ENCODE measurements at regions not wholly inside any gene's neighbourhood (a gene's known extent, or its start where the extent isn't known, plus 50 kb on each side); places are given as distances from the start of the nearest gene placed in this dataset.

- no peak for DNase-seq
- Histone ChIP-seq H3K4me1 (no peaks in the 10 kb centered on the region), H3K4me3 (no peak overlapping the region), H3K27ac (no peak overlapping the region), H3K36me3 (no peaks in the 10 kb centered on the region), H3K9me3 (no peaks in the 10 kb centered on the region), H3K27me3 (no peaks in the 10 kb centered on the region)
- ATAC-seq, result no peak
- intact Hi-C loops (cut with DNase I; ENCODE audit: low total_unique reads) (no loop called here), in situ Hi-C loops (cut with MboI; ENCODE audit: low sequenced_read_pairs in 4 of 4) (no loop called here)
- no peak for TF ChIP-seq POLR2A (IDR thresholded peaks at IDR 0.05)
- no peak for TF ChIP-seq CTCF (IDR thresholded peaks at IDR 0.05 in 4 of 5, conservative IDR thresholded peaks at IDR 0.05 in 1 of 5)
Observed at GRCh38 chr2:128441341-128442052, 122.8 kb upstream of the HS6ST1 start.

- Histone ChIP-seq H3K4me1 (no peaks in the 10 kb centered on the region), H3K27me3 (no peaks in the 10 kb centered on the region), H3K4me3 (no peak overlapping the region), H3K36me3 (no peaks in the 10 kb centered on the region), H3K9me3 (no peaks in the 10 kb centered on the region), H3K27ac (no peak overlapping the region)
- intact Hi-C loops (cut with DNase I; ENCODE audit: low total_unique reads) (no loop called here), in situ Hi-C loops (cut with MboI; ENCODE audit: low sequenced_read_pairs in 4 of 4) (no loop called here)
- ATAC-seq, result no peak
- no peak for DNase-seq
- TF ChIP-seq CTCF (IDR thresholded peaks at IDR 0.05 in 4 of 5, conservative IDR thresholded peaks at IDR 0.05 in 1 of 5) (no peak), POLR2A (IDR thresholded peaks at IDR 0.05) (no peak)
Observed at GRCh38 chr2:128442053-128442751, 123.5 kb upstream of the HS6ST1 start.

- in situ Hi-C loops (cut with MboI; ENCODE audit: low sequenced_read_pairs in 4 of 4) (no loop called here), intact Hi-C loops (cut with DNase I; ENCODE audit: low total_unique reads) (no loop called here)
- ATAC-seq (no peak), DNase-seq (no peak)
- Histone ChIP-seq H3K4me3 (no peak overlapping the region), H3K9me3 (no peaks in the 10 kb centered on the region), H3K27ac (no peak overlapping the region), H3K36me3 (no peaks in the 10 kb centered on the region), H3K4me1 (no peaks in the 10 kb centered on the region), H3K27me3 (no peaks in the 10 kb centered on the region)
- no peak for TF ChIP-seq CTCF (IDR thresholded peaks at IDR 0.05 in 4 of 5, conservative IDR thresholded peaks at IDR 0.05 in 1 of 5)
- no peak for TF ChIP-seq POLR2A (IDR thresholded peaks at IDR 0.05)
Observed at GRCh38 chr2:128442891-128443302, 124.2 kb upstream of the HS6ST1 start.

DNA sequence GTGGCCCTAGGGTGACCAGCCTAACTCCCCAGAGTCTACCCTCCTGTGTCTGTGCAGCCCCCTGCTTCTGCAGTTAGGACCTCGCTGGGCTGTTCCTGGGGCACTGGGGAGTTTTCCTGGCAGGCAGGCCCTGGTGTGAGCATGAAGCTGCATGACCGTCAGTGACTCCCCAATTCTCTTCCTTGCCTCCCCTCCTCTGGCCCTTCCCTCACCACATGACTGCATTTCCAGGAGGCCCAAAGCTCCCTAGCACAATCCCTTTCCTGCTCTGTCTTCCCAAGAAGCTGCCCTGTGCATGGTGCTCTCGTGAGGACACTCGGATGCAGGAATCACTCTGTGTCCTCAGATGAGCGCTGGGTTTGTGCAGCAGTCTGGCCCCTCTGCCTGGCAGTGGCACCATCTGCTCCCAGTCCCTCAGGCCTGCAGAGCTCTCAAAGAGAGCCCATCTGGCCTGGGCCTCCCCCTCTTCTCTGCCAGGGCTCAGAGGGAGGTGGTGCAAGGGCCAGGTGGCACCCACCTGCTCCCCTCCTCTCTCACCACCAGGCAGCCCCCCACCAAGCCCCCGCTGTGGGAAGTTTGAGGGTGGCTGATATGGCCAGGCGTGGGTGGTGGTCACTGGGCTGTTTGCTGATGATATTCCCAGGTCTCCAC is 125.6 kb upstream of the HS6ST1 start:
- no peaks in the 10 kb centered on the region for H3K9me3 ChIP-seq
- H3K36me3 ChIP-seq, result no peaks in the 10 kb centered on the region
- intact Hi-C loops (cut with DNase I; ENCODE audit: low total_unique reads), result no loop called here
- H3K27ac ChIP-seq, result no peak overlapping the region
- TF ChIP-seq CTCF (IDR thresholded peaks at IDR 0.05 in 4 of 5, conservative IDR thresholded peaks at IDR 0.05 in 1 of 5), result no peak
- no peak for TF ChIP-seq POLR2A (IDR thresholded peaks at IDR 0.05)
- ATAC-seq (no peak), DNase-seq (no peak)
- no peak overlapping the region for H3K4me3 ChIP-seq
- H3K27me3 ChIP-seq, result no peaks in the 10 kb centered on the region
- in situ Hi-C loops (cut with MboI; ENCODE audit: low sequenced_read_pairs in 4 of 4), result no loop called here
- H3K4me1 ChIP-seq, result no peaks in the 10 kb centered on the region
